CD8-positive, alpha-beta memory T cell (primary cell): ENCODE measurements at regions not wholly inside any gene's neighbourhood (a gene's known extent, or its start where the extent isn't known, plus 50 kb on each side); places are given as distances from the start of the nearest gene placed in this dataset.
"Not testable (repeated sequence)": the region's sequence is repeated elsewhere in the genome, so short reads cannot be mapped to it uniquely, and the experiment has no call there.

Experiments
- CTCF ChIA-PET: fragments of 350-600 bp; sonication (Branson Sonifier 250); formaldehyde crosslinking; loops from one replicate; lab custom pipeline; 2021; ENCODE audit warnings: antibody characterized with exemption; lab: Charles Lee
- POLR2A ChIA-PET: fragments of 350-600 bp; sonication (Branson Sonifier 250); formaldehyde crosslinking; loops from one replicate; lab custom pipeline; 2021; ENCODE audit warnings: antibody characterized with exemption; lab: Charles Lee
- DNase-seq, 5 donors: peaks; one replicate each; pipeline versions ENCODE4 v3.0.0 to v3.0.0-alpha.2; 2020 to 2022; ENCODE audit warnings: mixed read lengths in 1 of 5
- H3K27ac ChIP-seq: one replicate; pipeline ENCODE4 v1.7.0; 2013; ENCODE audit warnings: low read depth, mild to moderate bottlenecking, low read length, moderate library complexity
- H3K27me3 ChIP-seq: 2 replicates; pipeline ENCODE4 v1.7.0; 2013; ENCODE audit warnings: low read length, mild to moderate bottlenecking; ENCODE audit not compliant: insufficient read depth, poor library complexity, severe bottlenecking
- H3K36me3 ChIP-seq: 2 replicates; pipeline ENCODE4 v1.7.0; 2013; ENCODE audit warnings: mild to moderate bottlenecking, low read length, moderate library complexity; ENCODE audit not compliant: insufficient read depth
- H3K4me1 ChIP-seq: 2 replicates; pipeline ENCODE4 v1.7.0; 2013; ENCODE audit warnings: mild to moderate bottlenecking, low read length, moderate library complexity; ENCODE audit not compliant: insufficient read depth
- H3K4me3 ChIP-seq: 2 replicates; pipeline ENCODE4 v1.7.0; 2013; ENCODE audit warnings: mild to moderate bottlenecking, low read length
- H3K9me3 ChIP-seq: 2 replicates; pipeline ENCODE4 v1.7.0; 2013; ENCODE audit warnings: mild to moderate bottlenecking, low read length
- H3K27ac Mint-ChIP-seq, 8 donors: one replicate each; pipeline ENCODE4 v1.8.0; 2020 to 2021; ENCODE audit warnings: mixed read lengths in 8 of 8, mild to moderate bottlenecking in 6 of 8, inconsistent platforms in 3 of 8, moderate library complexity in 3 of 8
- H3K27me3 Mint-ChIP-seq, 2 donors: one replicate each; pipeline ENCODE4 v1.8.0; 2020 to 2021; ENCODE audit warnings: mixed read lengths in 2 of 2, mild to moderate bottlenecking in 1 of 2, moderate library complexity in 1 of 2
- H3K36me3 Mint-ChIP-seq, 3 donors: one replicate each; pipeline ENCODE4 v1.8.0; 2020 to 2021; ENCODE audit warnings: mixed read lengths in 3 of 3, inconsistent platforms in 1 of 3, mild to moderate bottlenecking in 1 of 3
- H3K4me1 Mint-ChIP-seq, 3 donors: one replicate each; pipeline ENCODE4 v1.8.0; 2020 to 2021; ENCODE audit warnings: mixed read lengths in 3 of 3, inconsistent platforms in 1 of 3, mild to moderate bottlenecking in 1 of 3
- H3K4me3 Mint-ChIP-seq, 7 donors: one replicate each; pipeline ENCODE4 v1.8.0; 2020 to 2021; ENCODE audit warnings: mixed read lengths in 7 of 7, mild to moderate bottlenecking in 6 of 7, moderate library complexity in 4 of 7, inconsistent platforms in 2 of 7
- H3K9me3 Mint-ChIP-seq, 5 donors: one replicate each; pipeline ENCODE4 v1.8.0; 2020 to 2022; ENCODE audit warnings: mixed read lengths in 5 of 5, mild to moderate bottlenecking in 3 of 5, moderate library complexity in 2 of 5, inconsistent platforms in 1 of 5

DNA sequence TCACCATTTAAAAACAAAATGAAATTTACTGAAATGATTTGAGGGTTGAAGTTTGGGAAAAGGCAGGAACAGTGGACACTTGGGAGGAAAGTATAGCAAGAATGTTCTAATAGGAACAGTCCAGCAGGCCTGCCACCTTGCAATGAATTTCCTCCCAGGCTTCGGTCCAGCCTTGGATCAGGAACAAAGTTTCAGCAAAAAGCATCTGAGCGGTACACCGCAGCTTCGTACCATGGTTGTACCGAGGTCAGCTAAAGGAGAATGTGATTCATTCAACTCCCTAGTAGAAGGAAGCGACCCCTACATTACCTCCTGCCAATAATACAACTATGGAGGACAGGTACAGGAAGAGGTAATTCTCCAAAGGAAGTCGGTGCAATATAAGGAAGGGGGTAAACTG, 111.4 kb downstream of the ENC1 start:
- H3K27me3 ChIP-seq: no peaks in the 10 kb centered on the region
- Mint-ChIP-seq H3K27ac (no peak overlapping the region), H3K9me3 (peaks cover 2 to 14% (median 10%) of the 10 kb centered on the region in 5 donors), H3K4me1 (no peaks in the 10 kb centered on the region), H3K36me3 (peaks cover 0 to 5% (median 5%) of the 10 kb centered on the region in 3 donors), H3K4me3 (no peak overlapping the region), H3K27me3 (peaks cover 3% of the 10 kb centered on the region in 2 donors)
- ChIA-PET CTCF (no interaction called here), POLR2A (no interaction called here)
- H3K4me1 ChIP-seq: no peaks in the 10 kb centered on the region
- no peak for DNase-seq
- no peaks in the 10 kb centered on the region for H3K9me3 ChIP-seq
- no peak overlapping the region for H3K27ac ChIP-seq
- no peak overlapping the region for H3K4me3 ChIP-seq
- no peaks in the 10 kb centered on the region for H3K36me3 ChIP-seq

DNA sequence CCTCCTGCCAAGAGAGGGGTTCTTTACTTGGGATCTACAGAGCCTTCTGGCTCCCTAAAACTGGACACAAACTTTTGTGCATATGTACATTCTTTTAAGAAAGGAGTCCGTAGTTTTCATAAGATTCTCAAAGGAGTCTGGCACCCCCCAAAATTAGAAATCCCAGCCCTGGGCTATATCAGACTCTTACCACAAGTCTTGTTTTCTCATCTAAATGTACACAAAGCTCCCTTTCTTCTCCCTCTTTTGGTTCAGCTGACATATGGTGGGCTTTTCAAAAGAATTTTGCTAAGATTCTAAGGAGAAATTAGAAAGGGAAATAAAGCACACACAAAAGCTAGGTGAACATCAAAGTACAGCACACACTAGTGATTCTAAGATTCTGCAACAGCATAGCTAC, 114.4 kb downstream of the ENC1 start:
- POLR2A ChIA-PET: no interaction called here
- no peak for DNase-seq
- peaks cover 0 to 5% (median 3%) of the 10 kb centered on the region in 3 donors for H3K36me3 Mint-ChIP-seq
- no peak overlapping the region for H3K4me3 Mint-ChIP-seq
- Histone ChIP-seq H3K4me1 (no peaks in the 10 kb centered on the region), H3K27ac (no peak overlapping the region), H3K27me3 (no peaks in the 10 kb centered on the region), H3K4me3 (no peak overlapping the region), H3K9me3 (no peaks in the 10 kb centered on the region), H3K36me3 (no peaks in the 10 kb centered on the region)
- peaks cover 0 to 13% (median 12%) of the 10 kb centered on the region in 5 donors for H3K9me3 Mint-ChIP-seq
- H3K4me1 Mint-ChIP-seq: no peaks in the 10 kb centered on the region
- H3K27ac Mint-ChIP-seq: no peak overlapping the region
- H3K27me3 Mint-ChIP-seq: peaks cover 7 to 10% of the 10 kb centered on the region in 2 donors
- CTCF ChIA-PET: no interaction called here

DNA sequence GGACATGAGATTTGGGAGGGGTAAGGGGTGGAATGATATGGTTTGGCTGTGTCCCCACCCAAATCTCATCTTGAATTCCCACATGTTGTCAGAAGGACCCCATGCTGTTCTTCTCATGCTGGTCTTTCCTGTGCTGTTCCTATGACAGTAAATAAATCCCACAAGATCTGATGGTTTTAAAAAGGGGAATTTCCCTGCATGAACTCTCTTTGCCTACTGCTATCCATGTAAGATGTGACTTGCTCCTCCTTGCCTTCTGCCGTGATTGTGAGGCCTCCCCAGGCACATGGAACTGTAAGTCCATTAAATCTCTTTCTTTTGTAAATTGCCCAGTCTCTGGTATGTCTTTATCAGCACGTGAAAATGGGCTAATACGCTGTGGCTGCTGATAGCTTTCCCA, 115.8 kb downstream of the ENC1 start:
- H3K4me1 ChIP-seq, H3K36me3 Mint-ChIP-seq, H3K27me3 Mint-ChIP-seq, H3K27ac ChIP-seq, H3K27me3 ChIP-seq, H3K4me3 Mint-ChIP-seq, DNase-seq, H3K36me3 ChIP-seq, POLR2A ChIA-PET, H3K9me3 ChIP-seq, H3K4me3 ChIP-seq, CTCF ChIA-PET, H3K4me1 Mint-ChIP-seq, H3K27ac Mint-ChIP-seq: not testable (repeated sequence)
- H3K9me3 Mint-ChIP-seq: peaks cover 0 to 13% (median 12%) of the 10 kb centered on the region in 5 donors

DNA sequence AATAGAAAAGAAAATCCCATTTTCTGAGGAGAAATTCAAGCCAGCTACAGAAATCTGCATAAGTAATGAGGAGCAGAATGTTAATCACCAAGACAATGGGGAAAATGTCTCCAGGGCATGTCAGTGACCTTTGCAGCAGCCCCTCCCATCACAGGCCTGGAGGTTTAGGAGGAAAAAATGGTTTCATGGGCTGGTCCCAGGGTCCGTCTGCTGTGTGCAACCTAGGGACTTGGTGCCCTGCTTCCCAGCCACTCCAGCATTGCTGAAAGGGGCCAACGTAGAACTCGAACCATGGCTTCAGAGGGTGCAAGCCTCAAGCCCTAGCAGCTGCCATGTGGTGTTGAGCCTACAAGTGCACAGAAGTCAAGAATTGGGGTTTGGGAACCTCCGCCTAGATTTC, 116.8 kb downstream of the ENC1 start:
- H3K4me1 ChIP-seq, H3K4me3 ChIP-seq, DNase-seq, H3K36me3 ChIP-seq, H3K9me3 ChIP-seq, CTCF ChIA-PET, POLR2A ChIA-PET, H3K36me3 Mint-ChIP-seq, H3K27ac ChIP-seq, H3K27ac Mint-ChIP-seq, H3K4me3 Mint-ChIP-seq, H3K27me3 ChIP-seq, H3K4me1 Mint-ChIP-seq, H3K27me3 Mint-ChIP-seq: not testable (repeated sequence)
- peaks cover 0 to 13% (median 12%) of the 10 kb centered on the region in 5 donors for H3K9me3 Mint-ChIP-seq

DNA sequence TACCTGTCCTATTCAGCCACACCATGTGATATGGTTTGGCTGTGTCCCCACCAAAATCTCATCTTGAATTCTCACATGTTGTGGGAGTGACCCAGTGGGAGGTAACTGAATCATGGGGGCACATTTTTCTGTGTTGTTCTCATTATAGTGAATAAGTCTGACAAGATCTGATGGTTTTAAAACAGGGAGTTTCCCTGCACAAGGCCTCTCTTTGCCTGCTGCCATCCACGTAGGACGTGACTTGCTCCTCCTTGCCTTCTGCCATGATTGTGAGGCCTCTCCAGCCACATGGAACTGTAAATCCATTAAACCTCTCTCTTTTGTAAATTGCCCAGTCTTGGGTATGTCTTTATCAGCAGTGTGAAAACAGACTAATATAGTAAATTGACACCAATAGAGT, 117.7 kb downstream of the ENC1 start:
- H3K36me3 Mint-ChIP-seq, CTCF ChIA-PET: not testable (repeated sequence)
- peaks cover 0 to 13% (median 12%) of the 10 kb centered on the region in 5 donors for H3K9me3 Mint-ChIP-seq

DNA sequence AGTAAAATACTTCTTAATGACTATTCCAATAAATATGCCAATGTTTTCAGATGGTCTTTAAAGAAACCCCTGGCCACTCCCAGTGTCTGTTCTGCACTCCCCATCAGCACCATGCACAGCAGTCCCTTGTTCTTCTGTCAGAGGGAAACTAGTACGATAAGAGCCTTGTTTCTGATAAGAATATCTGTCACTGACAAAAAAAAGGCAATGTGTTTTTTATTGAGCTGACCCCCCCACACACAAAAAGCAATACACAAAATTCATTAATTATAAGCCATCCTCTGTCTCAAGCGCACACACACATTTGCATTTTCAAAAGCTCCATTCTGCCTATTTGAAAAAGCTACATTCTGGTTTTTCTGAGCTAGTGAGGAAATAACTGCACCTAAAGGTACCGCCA, 119.1 kb downstream of the ENC1 start:
- no peak for DNase-seq
- Mint-ChIP-seq H3K9me3 (peaks cover 0 to 13% (median 12%) of the 10 kb centered on the region in 5 donors), H3K4me1 (no peaks in the 10 kb centered on the region), H3K4me3 (no peak overlapping the region), H3K27ac (no peak overlapping the region), H3K36me3 (peaks cover 0 to 5% (median 3%) of the 10 kb centered on the region in 3 donors), H3K27me3 (peaks cover 5 to 8% of the 10 kb centered on the region in 2 donors)
- no peaks in the 10 kb centered on the region for H3K9me3 ChIP-seq
- no peaks in the 10 kb centered on the region for H3K36me3 ChIP-seq
- POLR2A ChIA-PET: no interaction called here
- no peaks in the 10 kb centered on the region for H3K27me3 ChIP-seq
- CTCF ChIA-PET: no interaction called here
- no peak overlapping the region for H3K4me3 ChIP-seq
- H3K4me1 ChIP-seq: no peaks in the 10 kb centered on the region
- no peak overlapping the region for H3K27ac ChIP-seq

More for the DNA sequence above, 117.7 kb downstream of the ENC1 start:
- H3K27ac Mint-ChIP-seq, POLR2A ChIA-PET, DNase-seq, H3K27me3 Mint-ChIP-seq, H3K4me3 ChIP-seq, H3K27me3 ChIP-seq, H3K36me3 ChIP-seq, H3K4me3 Mint-ChIP-seq, H3K9me3 ChIP-seq, H3K4me1 ChIP-seq, H3K27ac ChIP-seq, H3K4me1 Mint-ChIP-seq: not testable (repeated sequence)

DNA sequence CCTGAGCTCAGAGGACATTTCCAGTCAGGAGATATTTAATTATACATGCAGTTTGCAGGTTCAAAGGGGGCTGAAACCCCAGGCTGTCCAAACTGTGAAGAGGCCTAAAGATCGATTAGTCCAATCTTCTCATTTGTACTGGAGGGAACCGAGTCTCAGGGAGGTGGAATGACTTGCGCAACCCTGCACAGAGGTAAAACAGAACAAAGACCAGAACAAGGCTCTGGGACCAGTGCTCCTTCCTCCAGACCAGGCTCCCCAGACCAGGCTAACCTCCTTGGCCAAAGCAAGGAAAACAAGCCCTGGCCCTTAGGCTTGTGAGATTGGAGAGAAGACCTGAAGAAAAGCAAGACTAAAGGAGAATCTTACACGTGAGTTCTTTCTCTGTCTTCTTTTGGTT, 120.8 kb downstream of the ENC1 start:
- Mint-ChIP-seq H3K27ac (no peak overlapping the region), H3K36me3 (peaks cover 0 to 3% (median 0%) of the 10 kb centered on the region in 3 donors), H3K4me1 (no peaks in the 10 kb centered on the region), H3K9me3 (peaks cover 0 to 12% (median 9%) of the 10 kb centered on the region in 5 donors), H3K4me3 (no peak overlapping the region), H3K27me3 (peaks cover 7 to 15% of the 10 kb centered on the region in 2 donors)
- H3K27me3 ChIP-seq: no peaks in the 10 kb centered on the region
- DNase-seq: no peak
- H3K4me1 ChIP-seq: no peaks in the 10 kb centered on the region
- no peaks in the 10 kb centered on the region for H3K36me3 ChIP-seq
- no peak overlapping the region for H3K4me3 ChIP-seq
- ChIA-PET POLR2A (no interaction called here), CTCF (no interaction called here)
- no peaks in the 10 kb centered on the region for H3K9me3 ChIP-seq
- H3K27ac ChIP-seq: no peak overlapping the region

DNA sequence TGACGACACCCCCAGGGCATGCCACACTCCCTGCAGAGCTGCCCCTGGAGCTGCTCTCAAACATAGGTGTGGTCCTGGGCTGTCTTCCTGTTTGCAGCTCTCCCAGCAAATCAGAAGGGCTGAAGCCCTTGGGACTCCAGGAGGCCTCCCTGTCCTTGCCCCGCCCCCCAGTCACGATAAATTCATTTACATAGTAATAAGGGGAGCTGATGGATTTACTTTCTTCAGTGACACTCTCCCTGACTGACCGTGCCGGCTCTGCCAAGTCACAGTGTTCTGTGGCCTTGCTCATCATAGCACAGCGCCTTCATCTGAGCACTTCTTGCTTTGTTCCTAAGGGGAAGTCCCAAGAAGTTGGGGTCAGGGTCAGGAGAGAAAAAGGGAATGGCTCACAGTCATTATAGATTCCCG, 121.4 kb downstream of the ENC1 start:
- H3K27me3 ChIP-seq: no peaks in the 10 kb centered on the region
- ChIA-PET CTCF (no interaction called here), POLR2A (no interaction called here)
- no peaks in the 10 kb centered on the region for H3K36me3 Mint-ChIP-seq
- H3K27ac ChIP-seq: no peak overlapping the region
- peak overlapping the region in 1 of 7 donors; percentile 28 for H3K4me3 Mint-ChIP-seq
- no peaks in the 10 kb centered on the region for H3K4me1 ChIP-seq
- peaks cover 0 to 12% (median 7%) of the 10 kb centered on the region in 5 donors for H3K9me3 Mint-ChIP-seq
- H3K27ac Mint-ChIP-seq: no peak overlapping the region
- H3K4me1 Mint-ChIP-seq: no peaks in the 10 kb centered on the region
- DNase-seq: no peak
- H3K36me3 ChIP-seq: no peaks in the 10 kb centered on the region
- H3K27me3 Mint-ChIP-seq: peaks cover 7 to 19% of the 10 kb centered on the region in 2 donors
- H3K4me3 ChIP-seq: no peak overlapping the region
- H3K9me3 ChIP-seq: no peaks in the 10 kb centered on the region

DNA sequence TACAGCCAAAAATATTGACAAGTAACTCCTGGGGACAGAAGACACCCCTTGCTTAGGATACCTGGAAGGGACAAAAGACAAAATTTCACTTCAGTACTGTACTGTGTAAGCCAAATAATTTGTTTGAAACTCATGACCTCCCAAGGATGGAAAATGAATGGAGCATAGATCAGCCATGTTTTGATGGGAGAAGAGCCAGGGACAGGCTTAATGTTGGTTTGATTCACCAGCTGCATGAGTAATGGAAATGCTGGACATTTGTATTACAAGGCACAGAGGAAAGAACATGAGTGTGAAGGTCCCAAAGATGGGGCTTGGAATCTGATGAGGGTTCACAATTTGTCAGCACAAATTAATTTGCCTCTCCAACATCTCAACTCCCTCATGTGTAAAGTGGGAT, 122.8 kb downstream of the ENC1 start:
- CTCF ChIA-PET: no interaction called here
- no peak overlapping the region for H3K4me3 Mint-ChIP-seq
- Histone ChIP-seq H3K4me1 (no peaks in the 10 kb centered on the region), H3K36me3 (no peaks in the 10 kb centered on the region), H3K9me3 (no peaks in the 10 kb centered on the region), H3K27ac (no peak overlapping the region), H3K27me3 (no peaks in the 10 kb centered on the region), H3K4me3 (no peak overlapping the region)
- POLR2A ChIA-PET: no interaction called here
- peaks cover 5 to 19% of the 10 kb centered on the region in 2 donors for H3K27me3 Mint-ChIP-seq
- H3K36me3 Mint-ChIP-seq: no peaks in the 10 kb centered on the region
- H3K4me1 Mint-ChIP-seq: no peaks in the 10 kb centered on the region
- no peak overlapping the region for H3K27ac Mint-ChIP-seq
- peaks cover 0 to 4% (median 0%) of the 10 kb centered on the region in 5 donors for H3K9me3 Mint-ChIP-seq
- no peak for DNase-seq
